Forelimb muscle (tissue), 1 donor: ENCODE measurements at regions not wholly inside any gene's neighbourhood (a gene's known extent, or its start where the extent isn't known, plus 50 kb on each side); places are given as distances from the start of the nearest gene placed in this dataset.

Experiments
- DNase-seq: peaks from one replicate; pipeline ENCODE4 v3.0.0-alpha.2; 2013; ENCODE audit warnings: low read depth

DNA sequence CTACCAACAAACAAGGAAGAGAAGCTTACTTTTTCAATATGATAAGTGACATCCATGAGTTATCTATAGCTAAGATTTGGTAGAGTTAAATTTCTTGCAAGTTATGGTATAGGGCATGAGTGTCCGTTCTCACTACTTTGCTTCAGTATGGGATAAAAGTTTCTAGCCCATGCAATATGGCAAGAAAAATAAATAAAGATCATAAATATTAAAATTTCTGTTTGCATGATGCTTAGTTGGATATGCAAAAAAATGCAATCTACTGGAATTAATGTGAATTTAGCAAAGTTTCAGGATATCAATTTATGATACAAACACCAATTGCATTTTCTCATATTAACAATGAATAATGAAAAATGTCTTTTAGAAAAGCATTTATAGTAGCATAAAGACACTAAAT, 148.7 kb upstream of the ADARB2 start:
- no peak for DNase-seq

DNA sequence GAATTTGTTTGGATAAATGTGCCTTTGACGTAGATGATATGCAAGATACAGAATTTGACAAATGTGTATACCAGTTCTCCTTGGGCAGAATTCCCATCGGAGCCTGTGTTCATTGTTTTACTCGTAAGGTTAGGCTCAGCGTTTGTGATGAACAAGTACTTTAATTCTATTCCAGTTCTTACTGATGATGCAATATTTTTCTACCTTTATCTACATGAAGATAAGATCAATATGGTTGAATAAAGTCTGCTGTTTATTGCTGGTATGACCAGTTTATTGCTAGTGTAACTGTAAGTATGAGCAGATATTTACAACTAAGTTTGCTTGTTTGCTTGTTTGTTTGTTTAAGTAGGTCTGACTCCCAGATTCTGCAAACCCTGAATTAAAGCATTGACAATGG, 145.4 kb upstream of the ADARB2 start:
- DNase-seq: no peak

- no peak for DNase-seq
These were observed 144.9 kb upstream of the ADARB2 start for GRCh38 chr10:1882180-1882579.

GRCh38 chr10:1881636-1882035, 144.3 kb upstream of the ADARB2 start:
- no peak for DNase-seq

DNA sequence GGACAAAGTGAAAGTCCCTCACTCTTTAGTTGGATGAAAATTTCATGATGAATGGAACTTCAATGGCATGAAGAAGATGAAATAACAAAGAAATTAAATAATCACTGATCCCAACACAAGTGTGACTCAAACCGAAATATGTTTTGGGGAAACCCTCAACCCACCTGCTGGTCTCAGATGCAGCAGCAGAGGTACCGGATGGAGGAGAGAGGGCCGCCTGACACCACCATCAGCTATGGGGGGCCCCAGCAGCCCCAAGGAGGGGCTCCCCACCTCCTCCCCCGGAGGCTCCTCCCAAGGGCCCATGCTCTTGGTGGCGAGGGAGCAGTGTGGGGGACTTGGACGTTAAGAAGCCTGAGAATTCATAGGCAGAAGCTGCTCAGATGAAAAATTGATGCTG, 137.2 kb upstream of the ADARB2 start:
- DNase-seq: no peak

DNA sequence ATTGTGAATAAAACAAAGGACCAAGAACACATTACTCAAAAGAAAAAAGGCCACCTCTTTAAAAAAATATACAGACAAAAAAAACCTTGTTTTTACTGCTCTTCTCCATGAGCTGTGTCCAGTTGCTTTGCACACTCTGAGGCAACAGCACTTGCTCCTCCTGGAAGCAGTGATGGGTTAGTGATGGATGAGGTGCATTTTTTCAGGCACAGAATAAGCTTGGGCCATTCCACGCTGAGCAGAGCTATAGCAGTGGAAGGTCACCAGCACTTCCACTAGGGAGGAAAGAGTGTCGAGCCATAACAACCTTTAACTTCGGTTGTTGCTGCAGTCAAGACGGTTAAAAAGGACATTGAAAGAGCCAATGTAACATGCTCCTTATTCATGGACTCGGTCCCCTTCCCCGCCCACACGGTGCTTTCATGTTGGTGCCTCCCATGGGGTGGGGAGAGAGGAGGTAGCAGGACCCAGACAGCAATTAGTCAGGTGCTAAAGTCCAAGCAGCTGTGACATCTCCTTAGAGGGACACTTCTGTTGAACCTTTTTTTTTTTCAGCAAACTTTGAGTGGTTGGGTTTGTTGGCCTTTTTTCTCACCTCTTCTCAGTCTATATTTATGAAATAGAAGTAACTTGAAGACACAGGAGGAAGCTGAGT, 136.5 kb upstream of the ADARB2 start:
- DNase-seq: no peak

DNA sequence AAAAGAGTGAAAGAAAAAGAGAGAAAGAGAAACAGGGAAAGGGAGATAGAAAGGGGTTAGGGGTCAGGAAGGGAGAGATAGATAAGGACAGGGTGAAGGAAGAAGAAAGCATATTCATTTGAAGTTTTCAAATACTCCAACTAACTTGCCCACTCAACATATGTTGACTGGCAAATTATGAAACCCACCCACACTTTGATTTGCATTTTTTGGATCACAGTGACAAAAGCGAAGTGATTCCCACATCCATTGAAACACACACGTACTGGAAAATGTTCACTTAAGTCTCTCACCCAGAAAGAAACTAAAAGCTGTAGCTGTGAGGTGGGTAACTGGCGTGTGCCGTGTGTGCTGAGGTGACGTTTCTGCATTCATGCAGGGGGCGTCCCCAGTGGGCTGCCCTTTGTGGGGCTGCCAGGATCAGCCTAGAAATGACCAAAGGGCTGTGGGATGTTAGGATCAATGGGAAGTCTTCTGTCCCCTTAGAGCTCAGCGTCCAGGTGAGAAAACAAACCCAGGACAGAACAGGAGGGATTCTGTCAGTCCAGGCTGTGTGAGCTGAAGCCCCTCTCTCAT, 134.9 kb upstream of the ADARB2 start:
- no peak for DNase-seq

GRCh38 chr10:1870491-1870890, 133.2 kb upstream of the ADARB2 start:
- DNase-seq: no peak

GRCh38 chr10:1869861-1870260, 132.5 kb upstream of the ADARB2 start:
- no peak for DNase-seq

DNA sequence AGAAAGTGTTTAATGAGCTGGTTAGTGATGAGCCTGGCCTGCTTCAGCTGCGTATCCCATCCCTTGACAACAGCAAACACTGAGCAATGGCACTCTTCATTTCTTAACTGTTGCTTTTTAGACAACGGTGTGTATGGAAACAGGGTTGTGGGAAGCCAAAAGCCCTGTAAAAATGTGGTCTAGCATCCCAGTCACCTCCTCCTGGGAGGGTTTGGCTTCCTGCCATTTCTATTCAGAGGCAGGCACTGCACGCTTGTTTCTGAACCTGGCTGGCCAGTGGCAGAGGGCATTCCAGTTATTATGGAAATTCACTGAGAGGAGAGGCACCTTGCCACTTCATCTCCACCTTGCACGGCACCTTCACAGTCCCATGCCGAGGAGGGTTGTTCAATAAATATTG, 123.0 kb upstream of the ADARB2 start:
- DNase-seq: no peak

DNA sequence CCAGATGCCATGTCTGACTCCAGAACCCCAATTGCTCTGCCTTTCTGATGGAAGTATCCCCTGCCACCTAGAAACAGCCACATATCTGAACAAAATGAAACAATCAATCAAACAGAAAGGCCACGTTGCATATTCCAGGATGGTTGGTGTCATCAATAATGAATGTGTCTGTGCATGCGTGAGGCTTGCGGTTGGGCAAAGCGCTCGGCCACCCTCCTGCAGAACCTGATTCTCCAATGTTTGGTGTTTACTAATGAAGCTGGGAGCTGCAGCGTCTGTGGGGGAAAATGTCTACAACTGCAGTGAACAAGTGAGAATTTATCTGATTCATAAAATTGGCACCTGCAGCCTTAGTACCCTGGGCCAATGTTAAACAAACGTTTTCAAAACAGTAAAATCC, 121.2 kb upstream of the ADARB2 start:
- no peak for DNase-seq

DNA sequence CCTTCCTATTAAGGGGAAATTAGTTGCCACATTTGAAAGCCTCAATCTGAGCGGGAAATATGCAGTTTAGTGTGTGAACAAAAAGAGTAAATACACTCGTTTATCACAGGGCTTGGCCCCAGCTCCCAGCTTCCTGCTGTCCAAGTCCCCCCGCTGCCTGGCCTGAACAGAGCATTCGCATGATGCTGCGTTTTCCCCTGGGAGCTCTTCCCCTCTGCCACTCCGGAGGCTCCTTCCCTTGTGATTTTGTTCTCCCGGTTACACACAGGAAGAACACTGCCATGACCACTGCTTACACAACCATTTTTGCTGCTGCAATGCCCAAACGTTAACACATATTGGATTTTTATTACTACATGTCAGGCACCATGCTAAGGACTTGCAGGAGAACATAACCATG, 120.7 kb upstream of the ADARB2 start:
- DNase-seq: no peak

- no peak for DNase-seq
These were observed 118.6 kb upstream of the ADARB2 start for GRCh38 chr10:1855911-1856310.

DNA sequence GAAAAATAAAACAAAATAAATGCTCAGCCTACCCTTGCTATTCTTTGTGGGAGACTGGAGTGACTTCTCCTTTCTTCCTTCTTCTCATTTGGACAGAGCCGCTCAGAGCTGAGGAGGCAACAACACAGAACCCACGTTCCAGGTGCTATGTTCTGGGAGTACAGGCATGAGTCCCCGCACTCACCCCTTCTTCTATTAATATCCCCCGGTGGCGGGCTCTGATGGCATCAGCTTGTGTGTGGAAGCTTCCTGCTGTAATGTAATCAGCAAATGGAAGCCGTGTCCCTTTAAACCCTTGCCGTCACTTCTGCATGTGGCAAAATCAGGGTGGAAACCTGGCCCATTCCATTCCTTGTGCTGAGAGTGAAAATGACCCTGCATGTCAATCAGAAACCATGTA, 116.9 kb upstream of the ADARB2 start:
- DNase-seq: no peak

DNA sequence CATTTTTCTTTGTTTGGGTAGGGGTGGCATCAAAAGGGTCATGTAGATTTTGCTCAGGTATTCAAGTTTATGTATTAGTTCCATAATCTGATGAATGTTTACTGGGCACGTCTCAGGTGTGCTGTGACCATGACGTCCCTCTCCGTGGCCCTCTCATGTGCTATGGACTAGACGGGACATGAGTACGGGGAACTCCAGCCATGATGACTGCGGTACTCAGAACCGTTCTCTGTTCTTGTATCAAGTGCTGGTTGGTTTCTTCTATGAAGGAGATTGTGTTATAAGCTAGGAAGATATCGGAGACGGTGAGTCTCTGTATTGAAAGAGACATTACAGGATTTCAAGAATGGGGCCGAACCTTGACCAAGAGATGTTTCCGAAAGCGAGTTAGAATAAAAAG, 116.5 kb upstream of the ADARB2 start:
- DNase-seq: no peak

- no peak for DNase-seq
These were observed 115.5 kb upstream of the ADARB2 start for GRCh38 chr10:1852841-1853240.

DNA sequence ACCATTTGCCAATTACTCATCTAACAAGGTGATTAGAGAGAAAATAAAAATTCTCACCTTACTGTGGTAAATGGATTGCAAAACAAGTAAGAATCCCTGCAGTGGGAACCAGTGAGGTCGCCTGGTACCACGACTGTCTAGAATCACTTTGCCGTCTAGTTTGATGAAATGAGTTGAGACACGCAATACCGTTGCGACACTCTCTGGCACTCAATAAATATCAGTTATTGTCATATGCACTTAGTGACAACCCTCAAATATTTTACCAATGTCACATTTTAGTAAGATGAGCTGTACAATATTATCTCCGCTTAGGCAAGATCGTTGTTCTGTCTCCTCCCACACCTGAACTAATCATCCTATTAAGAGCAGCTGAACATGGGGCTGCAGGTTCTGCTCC, 114.4 kb upstream of the ADARB2 start:
- no peak for DNase-seq

GRCh38 chr10:1850971-1851527, 113.7 kb upstream of the ADARB2 start:
- DNase-seq: no peak

- DNase-seq: no peak
These were observed 110.0 kb upstream of the ADARB2 start for GRCh38 chr10:1847361-1847760.

GRCh38 chr10:1846032-1846431, 108.7 kb upstream of the ADARB2 start:
- no peak for DNase-seq

DNA sequence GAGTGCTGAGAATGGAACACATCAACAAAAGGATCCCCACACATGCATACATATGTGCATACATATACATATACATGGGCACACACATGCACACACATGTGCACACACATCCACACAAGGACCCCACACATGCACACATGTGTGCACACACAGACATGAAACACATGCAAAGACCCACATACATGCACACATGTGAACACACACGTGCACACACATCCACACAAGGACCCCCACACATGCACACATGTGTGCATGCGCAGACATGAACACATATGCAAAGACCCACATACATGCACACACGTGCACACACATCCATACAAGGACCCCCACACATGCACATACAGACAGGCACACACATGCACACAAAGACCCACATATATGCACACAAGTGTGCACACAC, 104.4 kb upstream of the ADARB2 start:
- DNase-seq: no peak

GRCh38 chr10:1829712-1830111, 92.4 kb upstream of the ADARB2 start:
- no peak for DNase-seq

DNA sequence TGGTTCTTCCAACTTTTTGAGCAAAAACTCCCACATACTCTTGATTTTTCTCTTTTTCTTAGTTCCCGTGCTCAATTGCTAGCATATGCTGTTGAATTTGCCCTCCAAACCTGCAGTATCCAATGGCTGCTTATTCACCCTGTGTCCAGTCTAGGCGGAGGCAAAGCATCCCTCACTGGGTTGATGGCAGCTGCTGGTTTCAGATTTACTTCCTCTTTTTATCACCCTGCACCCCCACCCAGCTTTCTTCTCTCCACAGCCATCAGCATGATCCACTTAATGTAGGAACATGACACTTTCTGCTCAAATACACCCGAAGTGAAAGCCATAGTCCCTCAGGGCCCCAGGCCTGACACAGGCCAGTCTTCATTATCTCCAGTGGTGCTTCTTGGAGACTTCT, 87.6 kb upstream of the ADARB2 start:
- DNase-seq: no peak

GRCh38 chr10:1814556-1814955, 77.2 kb upstream of the ADARB2 start:
- no peak for DNase-seq
